SU-DHL-6 (cell line): ENCODE measurements at regions not wholly inside any gene's neighbourhood (a gene's known extent, or its start where the extent isn't known, plus 50 kb on each side); places are given as distances from the start of the nearest gene placed in this dataset.

Source experiments
- H2AFZ ChIP-seq: fragments of 200-600 bp; sonication (generic); 2 replicates; pipeline ENCODE4 v1.6.1; 2014; ENCODE audit warnings: low read depth, mild to moderate bottlenecking, moderate library complexity, mixed read lengths, antibody characterized with exemption, low read length; ENCODE audit not compliant: severe bottlenecking
- H3F3A ChIP-seq: fragments of 200-600 bp; shearing (Covaris generic); 2 replicates; pipeline ENCODE4 v1.6.0; 2016; ENCODE audit warnings: antibody characterized with exemption, mild to moderate bottlenecking; ENCODE audit not compliant: insufficient read depth
- H3K27ac ChIP-seq: fragments of 200-600 bp; sonication (generic); 2 replicates; pipeline ENCODE4 v1.5.1; 2016; ENCODE audit warnings: low read depth, mild to moderate bottlenecking, low read length, moderate library complexity, mixed read lengths
- H3K27me3 ChIP-seq: fragments of 200-600 bp; sonication (generic), shearing (Covaris generic); 2 replicates; pipeline ENCODE4 v1.6.0; 2014; ENCODE audit warnings: mild to moderate bottlenecking, low read length
- H3K36me3 ChIP-seq: fragments of 200-600 bp; sonication (generic); 2 replicates; pipeline ENCODE4 v1.6.1; 2014; ENCODE audit warnings: mild to moderate bottlenecking, low read length, mixed read lengths
- H3K4me2 ChIP-seq: fragments of 300-600, 200-600 bp; shearing (Covaris generic), sonication (generic); 2 replicates; pipeline ENCODE4 v1.6.0; 2014; ENCODE audit warnings: low read length, low read depth, mild to moderate bottlenecking; ENCODE audit not compliant: poor library complexity, severe bottlenecking
- H3K4me3 ChIP-seq: fragments of 200-600 bp; sonication (generic); 2 replicates; pipeline ENCODE4 v1.5.1; 2014; ENCODE audit warnings: antibody characterized with exemption, low read length, mild to moderate bottlenecking, mixed read lengths; ENCODE audit not compliant: insufficient read depth, poor library complexity, severe bottlenecking
- H3K79me2 ChIP-seq: fragments of 200-600 bp; sonication (generic); 2 replicates; pipeline ENCODE4 v1.6.1; 2014; ENCODE audit warnings: mild to moderate bottlenecking, low read length, moderate library complexity; ENCODE audit not compliant: insufficient read depth
- H3K9ac ChIP-seq: fragments of 200-600 bp; sonication (generic); 2 replicates; pipeline ENCODE4 v1.7.0; 2014; ENCODE audit warnings: mild to moderate bottlenecking, low read length
- H3K9me2 ChIP-seq: fragments of 200-600 bp; sonication (generic); replicated peaks from 2 replicates; pipeline ENCODE4 v1.6.1; 2014; ENCODE audit warnings: low read length; ENCODE audit not compliant: insufficient read depth
- H3K9me3 ChIP-seq: fragments of 200-600 bp; sonication (generic); 2 replicates; pipeline ENCODE4 v1.6.1; 2014; ENCODE audit warnings: low read length, mixed read lengths; ENCODE audit not compliant: insufficient read depth
- H4K20me1 ChIP-seq: fragments of 200-600 bp; sonication (generic); 2 replicates; pipeline ENCODE4 v1.6.1; 2014; ENCODE audit warnings: low read depth, mild to moderate bottlenecking, antibody characterized with exemption, low read length, moderate library complexity, mixed read lengths
- CTCF ChIP-seq: fragments of 200-600 bp; sonication (generic); IDR thresholded peaks from one replicate; pipeline ENCODE4 v1.5.1; 2017; ENCODE audit warnings: antibody characterized with exemption, mild to moderate bottlenecking, low read length, moderate library complexity; ENCODE audit not compliant: insufficient read depth, poor library complexity, severe bottlenecking
- EZH2phosphoT487 ChIP-seq: fragments of 200-600 bp; sonication (generic), shearing (Covaris generic); conservative IDR thresholded peaks from 2 replicates; pipeline ENCODE4 v1.6.1; 2018; ENCODE audit warnings: mild to moderate bottlenecking, antibody characterized with exemption, low read length, moderate library complexity, mixed read lengths

DNA sequence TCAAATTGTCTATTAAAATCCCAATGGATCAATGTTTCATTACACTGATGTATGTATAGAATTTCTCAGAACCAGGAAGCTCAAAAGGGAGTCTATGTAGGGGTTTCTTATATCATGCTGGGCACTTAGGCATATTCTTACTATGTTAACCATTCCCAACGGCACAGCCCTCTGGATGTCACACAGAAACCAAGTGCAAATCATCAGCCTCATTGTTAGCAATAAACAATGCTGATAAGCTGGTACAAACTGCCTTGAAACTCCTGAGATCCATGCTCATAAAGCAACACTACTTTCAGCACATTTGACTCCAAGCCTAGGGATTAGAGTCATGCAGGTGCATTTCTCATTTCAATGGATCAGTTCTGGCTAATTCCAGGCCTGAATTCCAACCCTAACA lies 730.2 kb upstream of the SLC39A10 start:
- H3K9ac ChIP-seq: no peak overlapping the region
- no peak for TF ChIP-seq EZH2phosphoT487
- TF ChIP-seq CTCF: no peak
- no peaks in the 10 kb centered on the region for H3K79me2 ChIP-seq
- H3K9me3 ChIP-seq: no peaks in the 10 kb centered on the region
- H3K27me3 ChIP-seq: no peaks in the 10 kb centered on the region
- no peaks in the 10 kb centered on the region for H3K9me2 ChIP-seq
- H3K4me2 ChIP-seq: no peak overlapping the region
- H3F3A ChIP-seq: no peaks in the 10 kb centered on the region
- no peak overlapping the region for H2AFZ ChIP-seq
- no peak overlapping the region for H3K27ac ChIP-seq
- H3K4me3 ChIP-seq: no peak overlapping the region
- H4K20me1 ChIP-seq: no peaks in the 10 kb centered on the region
- no peaks in the 10 kb centered on the region for H3K36me3 ChIP-seq

- Histone ChIP-seq H3K79me2 (no peaks in the 10 kb centered on the region), H3K9me3 (no peaks in the 10 kb centered on the region), H2AFZ (no peak overlapping the region), H3K27me3 (no peaks in the 10 kb centered on the region), H3K4me2 (no peak overlapping the region), H4K20me1 (no peaks in the 10 kb centered on the region), H3K9me2 (no peaks in the 10 kb centered on the region), H3K9ac (no peak overlapping the region), H3K4me3 (no peak overlapping the region), H3F3A (no peaks in the 10 kb centered on the region), H3K36me3 (no peaks in the 10 kb centered on the region), H3K27ac (no peak overlapping the region)
- TF ChIP-seq CTCF: no peak
- no peak for TF ChIP-seq EZH2phosphoT487
These were observed 731.3 kb upstream of the SLC39A10 start for GRCh38 chr2:194925742-194926141.

DNA sequence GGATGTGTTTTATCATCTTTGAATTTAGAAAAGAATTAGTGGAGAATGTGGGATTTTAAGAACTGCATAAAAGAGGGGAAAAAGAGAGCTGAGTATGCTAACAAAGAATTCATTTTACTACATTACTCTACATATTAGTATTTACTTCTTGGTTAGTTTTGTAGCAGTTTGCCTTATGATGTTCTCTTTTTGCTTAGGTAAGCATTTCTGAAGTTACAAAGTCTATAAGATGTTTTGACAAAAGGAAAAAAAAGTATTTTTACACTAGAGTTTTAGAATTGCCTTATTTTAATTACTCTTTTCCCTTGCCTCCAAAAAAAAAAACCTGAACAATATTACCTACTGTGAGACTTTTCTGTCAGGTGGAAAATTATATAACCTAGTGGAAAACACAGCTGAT lies 739.5 kb upstream of the SLC39A10 start:
- TF ChIP-seq EZH2phosphoT487 (no peak), CTCF (no peak)

DNA sequence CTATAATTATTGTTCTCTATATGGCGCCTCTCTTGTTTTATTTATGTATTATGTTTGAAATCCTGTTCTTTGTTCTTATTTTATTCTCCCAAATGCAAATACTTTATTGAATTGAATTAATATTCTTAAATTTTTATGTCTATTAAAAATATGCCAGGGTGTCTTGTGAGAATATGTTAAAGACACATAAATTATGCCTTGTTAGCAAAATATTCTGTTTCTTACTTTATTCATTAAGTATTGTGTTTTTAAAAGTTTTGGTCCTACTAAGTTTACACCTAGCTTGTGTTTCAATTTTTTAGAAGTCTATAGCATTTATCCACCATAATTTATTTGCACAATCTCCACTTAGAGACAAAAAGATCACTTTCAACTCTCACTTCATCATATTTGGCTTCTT lies 741.5 kb upstream of the SLC39A10 start:
- H3K36me3 ChIP-seq: no peaks in the 10 kb centered on the region
- no peaks in the 10 kb centered on the region for H3K79me2 ChIP-seq
- H3K27ac ChIP-seq: no peak overlapping the region
- TF ChIP-seq EZH2phosphoT487: no peak
- no peak for TF ChIP-seq CTCF
- H2AFZ ChIP-seq: no peak overlapping the region
- H3K9me3 ChIP-seq: no peaks in the 10 kb centered on the region
- H3K27me3 ChIP-seq: no peaks in the 10 kb centered on the region
- H3K9ac ChIP-seq: no peak overlapping the region
- no peaks in the 10 kb centered on the region for H3F3A ChIP-seq
- H3K4me2 ChIP-seq: no peak overlapping the region
- no peaks in the 10 kb centered on the region for H4K20me1 ChIP-seq
- no peaks in the 10 kb centered on the region for H3K9me2 ChIP-seq
- H3K4me3 ChIP-seq: no peak overlapping the region

More for the DNA sequence above, 739.5 kb upstream of the SLC39A10 start:
- Histone ChIP-seq H3K4me2 (no peak overlapping the region), H3K9me3 (no peaks in the 10 kb centered on the region), H3K27me3 (no peaks in the 10 kb centered on the region), H3F3A (no peaks in the 10 kb centered on the region), H2AFZ (no peak overlapping the region), H4K20me1 (no peaks in the 10 kb centered on the region), H3K27ac (no peak overlapping the region), H3K9me2 (no peaks in the 10 kb centered on the region), H3K4me3 (no peak overlapping the region), H3K9ac (no peak overlapping the region), H3K36me3 (no peaks in the 10 kb centered on the region), H3K79me2 (no peaks in the 10 kb centered on the region)
